ENCODE measurements at regions not wholly inside any gene's neighbourhood (a gene's known extent, or its start where the extent isn't known, plus 50 kb on each side); places are given as distances from the start of the nearest gene placed in this dataset.
"Not testable (repeated sequence)": the region's sequence is repeated elsewhere in the genome, so short reads cannot be mapped to it uniquely, and the experiment has no call there.

- not testable (repeated sequence) for H2AFZ ChIP-seq (replicated peaks); H4K20me1 ChIP-seq (ENCODE audit: low read depth); H3K9me3 ChIP-seq (ENCODE audit: low read depth); H3K79me2 ChIP-seq (ENCODE audit: low read depth); H3F3A ChIP-seq (ENCODE audit: low read depth); H3K27ac ChIP-seq; H3K36me3 ChIP-seq; H3K36me3 Mint-ChIP-seq; H3K4me3 ChIP-seq; H3K9ac ChIP-seq; H3K27me3 ChIP-seq; H3K4me1 ChIP-seq; H3K27me3 Mint-ChIP-seq (ENCODE audit: insufficient read depth, low read depth); H3K9me3 Mint-ChIP-seq
- peak overlapping the region; percentile 57 for H3K4me3 Mint-ChIP-seq
- peak overlapping the region; percentile 31 for H3K4me2 ChIP-seq
- H3K4me1 Mint-ChIP-seq: peaks cover 24% of the 10 kb centered on the region
- H3K27ac Mint-ChIP-seq: peak overlapping the region; percentile 74
- DNase-seq (ENCODE audit: low spot score): peak; percentile 57
Observed at GRCh38 chr5:71398400-71398799, 57.1 kb upstream of the BDP1 start.

- H3K27ac ChIP-seq; H3K27me3 ChIP-seq; H3K36me3 ChIP-seq; H3K9ac ChIP-seq; H2AFZ ChIP-seq (replicated peaks); H3K9me3 ChIP-seq (ENCODE audit: low read depth); H3K79me2 ChIP-seq (ENCODE audit: low read depth); H3K4me1 ChIP-seq; H3K9me3 Mint-ChIP-seq; H4K20me1 ChIP-seq (ENCODE audit: low read depth); DNase-seq (ENCODE audit: low spot score); H3K27me3 Mint-ChIP-seq (ENCODE audit: insufficient read depth, low read depth); H3K36me3 Mint-ChIP-seq; H3F3A ChIP-seq (ENCODE audit: low read depth); H3K4me3 ChIP-seq: not testable (repeated sequence)
- H3K4me3 Mint-ChIP-seq: peak overlapping the region; percentile 57
- H3K27ac Mint-ChIP-seq: peak overlapping the region; percentile 74
- peaks cover 26% of the 10 kb centered on the region for H3K4me1 Mint-ChIP-seq
- H3K4me2 ChIP-seq: peak overlapping the region; percentile 31
Observed at GRCh38 chr5:71398859-71399258, 56.6 kb upstream of the BDP1 start.

GRCh38 chr5:71399443-71399842 lies 56.0 kb upstream of the BDP1 start:
- not testable (repeated sequence) for H3K27ac ChIP-seq; H3K27ac Mint-ChIP-seq; H3K9me3 ChIP-seq (ENCODE audit: low read depth); H3K79me2 ChIP-seq (ENCODE audit: low read depth); DNase-seq (ENCODE audit: low spot score); H3K9me3 Mint-ChIP-seq; H3K4me3 ChIP-seq; H3F3A ChIP-seq (ENCODE audit: low read depth); H4K20me1 ChIP-seq (ENCODE audit: low read depth); H3K4me2 ChIP-seq; H3K9ac ChIP-seq; H3K27me3 Mint-ChIP-seq (ENCODE audit: insufficient read depth, low read depth); H3K4me1 ChIP-seq; H2AFZ ChIP-seq (replicated peaks); H3K36me3 Mint-ChIP-seq; H3K36me3 ChIP-seq; H3K4me3 Mint-ChIP-seq; H3K27me3 ChIP-seq
- H3K4me1 Mint-ChIP-seq: peaks cover 26% of the 10 kb centered on the region

GRCh38 chr5:71400626-71401025 lies 54.8 kb upstream of the BDP1 start:
- not testable (repeated sequence) for H3F3A ChIP-seq (ENCODE audit: low read depth); H3K27ac Mint-ChIP-seq; H3K27me3 Mint-ChIP-seq (ENCODE audit: insufficient read depth, low read depth); H3K9me3 ChIP-seq (ENCODE audit: low read depth); H3K4me2 ChIP-seq; H3K27ac ChIP-seq; H3K4me1 ChIP-seq; H3K9ac ChIP-seq; H3K4me3 Mint-ChIP-seq; H3K27me3 ChIP-seq; H4K20me1 ChIP-seq (ENCODE audit: low read depth); H3K9me3 Mint-ChIP-seq; H2AFZ ChIP-seq (replicated peaks); DNase-seq (ENCODE audit: low spot score); H3K4me3 ChIP-seq; H3K79me2 ChIP-seq (ENCODE audit: low read depth); H3K36me3 Mint-ChIP-seq; H3K36me3 ChIP-seq
- H3K4me1 Mint-ChIP-seq: peaks cover 32% of the 10 kb centered on the region

- not testable (repeated sequence) for DNase-seq (ENCODE audit: low spot score); H3K36me3 Mint-ChIP-seq; H3K36me3 ChIP-seq; H3K9ac ChIP-seq; H2AFZ ChIP-seq (replicated peaks); H3K27ac ChIP-seq; H3K27ac Mint-ChIP-seq; H3K4me2 ChIP-seq; H3F3A ChIP-seq (ENCODE audit: low read depth); H3K9me3 ChIP-seq (ENCODE audit: low read depth); H4K20me1 ChIP-seq (ENCODE audit: low read depth); H3K27me3 Mint-ChIP-seq (ENCODE audit: insufficient read depth, low read depth); H3K4me1 ChIP-seq; H3K27me3 ChIP-seq; H3K4me3 ChIP-seq; H3K9me3 Mint-ChIP-seq; H3K79me2 ChIP-seq (ENCODE audit: low read depth); H3K4me3 Mint-ChIP-seq
- peaks cover 34% of the 10 kb centered on the region for H3K4me1 Mint-ChIP-seq
Observed at GRCh38 chr5:71401150-71401549, 54.3 kb upstream of the BDP1 start.

- not testable (repeated sequence) for H3K27me3 Mint-ChIP-seq (ENCODE audit: insufficient read depth, low read depth); H3K79me2 ChIP-seq (ENCODE audit: low read depth); H3F3A ChIP-seq (ENCODE audit: low read depth); DNase-seq (ENCODE audit: low spot score); H3K4me2 ChIP-seq; H3K27me3 ChIP-seq; H2AFZ ChIP-seq (replicated peaks); H3K9me3 ChIP-seq (ENCODE audit: low read depth); H3K27ac Mint-ChIP-seq; H3K9me3 Mint-ChIP-seq; H3K4me3 ChIP-seq; H3K4me3 Mint-ChIP-seq; H4K20me1 ChIP-seq (ENCODE audit: low read depth); H3K36me3 Mint-ChIP-seq; H3K27ac ChIP-seq; H3K9ac ChIP-seq; H3K4me1 ChIP-seq; H3K36me3 ChIP-seq
- H3K4me1 Mint-ChIP-seq: peaks cover 33% of the 10 kb centered on the region
Observed at GRCh38 chr5:71401564-71401963, 53.9 kb upstream of the BDP1 start.

- not testable (repeated sequence) for H3K4me1 ChIP-seq; H3K27me3 ChIP-seq; H3F3A ChIP-seq (ENCODE audit: low read depth); H3K4me3 Mint-ChIP-seq; H3K27ac ChIP-seq; H3K9ac ChIP-seq; H3K36me3 Mint-ChIP-seq; H3K9me3 Mint-ChIP-seq; H3K36me3 ChIP-seq; H3K9me3 ChIP-seq (ENCODE audit: low read depth); H2AFZ ChIP-seq (replicated peaks); DNase-seq (ENCODE audit: low spot score); H3K79me2 ChIP-seq (ENCODE audit: low read depth); H4K20me1 ChIP-seq (ENCODE audit: low read depth); H3K27ac Mint-ChIP-seq; H3K4me2 ChIP-seq; H3K4me3 ChIP-seq; H3K27me3 Mint-ChIP-seq (ENCODE audit: insufficient read depth, low read depth)
- peaks cover 15% of the 10 kb centered on the region for H3K4me1 Mint-ChIP-seq
Observed at GRCh38 chr5:71404441-71404840, 51.0 kb upstream of the BDP1 start.

- H3K36me3 Mint-ChIP-seq, H3K9me3 Mint-ChIP-seq, H3K4me3 ChIP-seq: not testable (repeated sequence)
Observed at GRCh38 chr5:71404936-71405335, 50.5 kb upstream of the BDP1 start.

More at GRCh38 chr5:71404936-71405335, 50.5 kb upstream of the BDP1 start:
- H3K27me3 ChIP-seq; H3K79me2 ChIP-seq (ENCODE audit: low read depth); H4K20me1 ChIP-seq (ENCODE audit: low read depth); H3K9me3 ChIP-seq (ENCODE audit: low read depth); H3K27ac Mint-ChIP-seq; H3F3A ChIP-seq (ENCODE audit: low read depth); H3K4me2 ChIP-seq; H3K4me3 Mint-ChIP-seq; DNase-seq (ENCODE audit: low spot score); H2AFZ ChIP-seq (replicated peaks); H3K4me1 ChIP-seq; H3K27me3 Mint-ChIP-seq (ENCODE audit: insufficient read depth, low read depth); H3K36me3 ChIP-seq; H3K27ac ChIP-seq; H3K9ac ChIP-seq: not testable (repeated sequence)
- H3K4me1 Mint-ChIP-seq: peaks cover 15% of the 10 kb centered on the region

All from neural progenitor cell (in vitro differentiated cells).